ENCODE measurements at regions not wholly inside any gene's neighbourhood (a gene's known extent, or its start where the extent isn't known, plus 50 kb on each side); places are given as distances from the start of the nearest gene placed in this dataset.

- no peak for TF ChIP-seq CTCF (conservative IDR thresholded peaks at IDR 0.05)
- no peak for TF ChIP-seq EZH2 (IDR thresholded peaks at IDR 0.05; ENCODE audit: low read depth)
Measured at GRCh38 chrX:43269201-43269600, 386.9 kb upstream of the MAOA start.
